Caco-2 (cell line): ENCODE measurements at regions not wholly inside any gene's neighbourhood (a gene's known extent, or its start where the extent isn't known, plus 50 kb on each side); places are given as distances from the start of the nearest gene placed in this dataset.

ENCODE experiments used
- BruUV-seq: library from RNA; stranded (reverse); fragments of 400-500 nt; replicated peaks from 2 replicates; lab custom pipeline; 2021; lab: Mats Ljungman, UMichigan
- CTCF ChIA-PET: fragments of 300-600 bp; sonication (Branson Sonifier 250); formaldehyde crosslinking; loops from one replicate; lab custom pipeline; 2022; ENCODE audit warnings: antibody characterized with exemption; lab: Charles Lee
- POLR2A ChIA-PET: fragments of 300-600 bp; sonication (Branson Sonifier 250); formaldehyde crosslinking; loops from one replicate; lab custom pipeline; 2022; ENCODE audit warnings: antibody characterized with exemption; lab: Charles Lee
- DNase-seq, 2 experiments: peaks; one replicate each; pipeline versions ENCODE4 v3.0.0 to v3.0.0-alpha.2; 2020 to 2022
- H3K27me3 ChIP-seq: replicated peaks from 2 replicates; pipeline ENCODE4 v1.6.0; 2011; ENCODE audit warnings: low read length; ENCODE audit not compliant: control insufficient read depth, insufficient read depth
- H3K36me3 ChIP-seq: 2 replicates; pipeline ENCODE4 v1.5.1; 2011; ENCODE audit warnings: low read length; ENCODE audit not compliant: control insufficient read depth, insufficient read depth
- H3K4me1 ChIP-seq: fragments of 250-450 bp; sonication (Bioruptor Pico); 2 replicates; pipeline ENCODE4 v1.5.1; 2020; ENCODE audit warnings: mild to moderate bottlenecking
- H3K4me3 ChIP-seq: 2 replicates; pipeline ENCODE4 v1.5.1; 2011; ENCODE audit warnings: low read depth, mild to moderate bottlenecking, control low read depth, low read length
- H3K9me3 ChIP-seq: fragments of 250-450 bp; sonication (Bioruptor Pico); 2 replicates; pipeline ENCODE4 v1.5.1; 2020; ENCODE audit warnings: mild to moderate bottlenecking, moderate library complexity
- H3K27ac Mint-ChIP-seq: one replicate; pipeline ENCODE4 v1.8.0; 2022; ENCODE audit warnings: mixed read lengths; ENCODE audit not compliant: unreplicated experiment
- H3K27me3 Mint-ChIP-seq: one replicate; pipeline ENCODE4 v1.8.0; 2022; ENCODE audit warnings: mixed read lengths; ENCODE audit not compliant: insufficient read depth, unreplicated experiment
- H3K36me3 Mint-ChIP-seq: one replicate; pipeline ENCODE4 v1.8.0; 2022; ENCODE audit warnings: mild to moderate bottlenecking, mixed read lengths; ENCODE audit not compliant: insufficient read depth, unreplicated experiment
- H3K4me1 Mint-ChIP-seq: one replicate; pipeline ENCODE4 v1.8.0; 2022; ENCODE audit warnings: low read depth, mixed read lengths; ENCODE audit not compliant: unreplicated experiment
- H3K4me3 Mint-ChIP-seq: one replicate; pipeline ENCODE4 v1.8.0; 2022; ENCODE audit warnings: mild to moderate bottlenecking, moderate library complexity, mixed read lengths; ENCODE audit not compliant: unreplicated experiment
- H3K9me3 Mint-ChIP-seq: one replicate; pipeline ENCODE4 v1.8.0; 2022; ENCODE audit warnings: mixed read lengths; ENCODE audit not compliant: unreplicated experiment
- CTCF ChIP-seq, 2 experiments: fragments of 200-600 bp in 1 of 2; IDR thresholded peaks; 1 replicate in 1 of 2; 2 replicates in 1 of 2; pipeline versions ENCODE4 v1.5.1 to v1.8.0; 2011 to 2022; ENCODE audit warnings: antibody characterized with exemption in 1 of 2, control low read depth in 1 of 2, inconsistent platforms in 1 of 2, low read depth in 1 of 2, low read length in 1 of 2, mild to moderate bottlenecking in 1 of 2, moderate library complexity in 1 of 2; ENCODE audit not compliant: insufficient read depth in 1 of 2, severe bottlenecking in 1 of 2, unreplicated experiment in 1 of 2
- intact Hi-C: fragments of 100-400 bp; cut with micrococcal nuclease; formaldehyde crosslinking; loops from one replicate; pipeline ENCODE4 v1.10.0; 2022; ENCODE audit not compliant: unreplicated experiment

- peaks cover 75% of the 10 kb centered on the region for H3K4me1 Mint-ChIP-seq
Measured at GRCh38 chr2:16323551-16324543, 341.8 kb downstream of the CYRIA start.

GRCh38 chr2:16323126-16323520 is 342.5 kb downstream of the CYRIA start:
- Mint-ChIP-seq H3K9me3 (no peaks in the 10 kb centered on the region), H3K4me1 (peaks cover 75% of the 10 kb centered on the region), H3K27me3 (no peaks in the 10 kb centered on the region), H3K27ac (peak overlapping the region; percentile 90), H3K36me3 (peaks cover 2% of the 10 kb centered on the region), H3K4me3 (peak overlapping the region; percentile 25)
- ChIA-PET CTCF (interaction anchor here (0.5 to 1.4 kb wide), 2 partner anchors 383 to 396 kb away, joined by 4 read pairs; no protein-coding TSS in a partner anchor), POLR2A (no interaction called here)
- intact Hi-C loops = loop anchor here (2.0 to 10.0 kb wide), 2 partner anchors 164 to 538 kb away; no protein-coding TSS in a partner anchor
- Histone ChIP-seq H3K4me3 (no peak overlapping the region), H3K36me3 (no peaks in the 10 kb centered on the region), H3K27me3 (no peaks in the 10 kb centered on the region), H3K4me1 (peaks cover 82% of the 10 kb centered on the region), H3K9me3 (no peaks in the 10 kb centered on the region)
- DNase-seq = no peak
- no peak for TF ChIP-seq CTCF (IDR thresholded peaks at IDR 0.05; ENCODE audit: insufficient read depth in 1 of 2, low read depth in 1 of 2, low read length in 1 of 2, severe bottlenecking in 1 of 2, unreplicated experiment in 1 of 2)
- BruUV-seq = TSS peak; percentile 66

More at GRCh38 chr2:16323551-16324543, 341.8 kb downstream of the CYRIA start:
- Mint-ChIP-seq H3K27ac (peak overlapping the region; percentile 90), H3K9me3 (peaks cover 4% of the 10 kb centered on the region), H3K4me3 (peak overlapping the region; percentile 25), H3K36me3 (peaks cover 3% of the 10 kb centered on the region), H3K27me3 (no peaks in the 10 kb centered on the region)
- ChIA-PET CTCF (no interaction called here), POLR2A (no interaction called here)
- no TSS peak for BruUV-seq
- TF ChIP-seq CTCF (IDR thresholded peaks at IDR 0.05; ENCODE audit: insufficient read depth in 1 of 2, low read depth in 1 of 2, low read length in 1 of 2, severe bottlenecking in 1 of 2, unreplicated experiment in 1 of 2) = no peak
- no peaks in the 10 kb centered on the region for H3K9me3 ChIP-seq
- DNase-seq = no peak
- H3K27me3 ChIP-seq = no peaks in the 10 kb centered on the region
- H3K4me1 ChIP-seq = peaks cover 82% of the 10 kb centered on the region
- no peaks in the 10 kb centered on the region for H3K36me3 ChIP-seq
- H3K4me3 ChIP-seq = no peak overlapping the region
- intact Hi-C loops = loop anchor here (2.0 to 10.0 kb wide), 2 partner anchors 163 to 539 kb away; no protein-coding TSS in a partner anchor

DNA sequence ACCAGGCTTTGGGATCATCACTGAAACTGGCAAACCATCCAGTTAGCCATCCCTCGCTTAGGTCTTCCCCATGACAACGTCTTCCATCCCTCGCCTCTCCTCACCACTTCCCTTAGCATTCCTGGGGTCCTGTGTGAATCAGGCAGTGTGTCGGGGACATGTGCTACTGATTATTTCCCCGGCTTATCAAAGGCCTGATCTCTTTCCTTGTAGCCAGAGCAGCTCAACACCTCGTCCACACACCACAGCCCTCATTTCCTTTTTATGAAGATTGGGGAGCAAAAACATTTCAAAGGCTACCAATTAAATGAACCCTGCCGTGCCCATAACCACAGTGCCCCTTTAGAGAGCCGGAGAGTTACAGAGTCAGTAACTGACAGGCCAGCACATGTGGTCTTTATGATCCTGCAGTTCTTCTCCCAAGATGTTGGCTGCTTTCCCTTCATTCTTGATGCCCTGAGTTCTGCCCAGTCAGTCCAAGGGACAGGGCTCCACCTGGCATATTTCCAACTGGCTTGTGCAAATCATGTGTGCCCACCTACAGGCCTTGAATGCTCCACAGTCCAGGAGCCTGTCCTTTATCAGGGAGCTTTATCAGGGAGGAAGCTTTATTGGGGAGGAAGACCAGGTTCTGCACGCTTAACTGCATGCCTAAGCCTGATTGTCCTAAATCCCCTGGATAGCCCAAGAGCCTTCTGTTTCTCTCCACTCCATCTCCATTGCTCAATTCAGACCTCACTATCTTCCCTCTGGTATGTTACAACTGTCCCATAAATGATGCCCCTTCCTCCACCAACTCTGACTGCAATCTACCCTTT is 343.1 kb downstream of the CYRIA start:
- no TSS peak for BruUV-seq
- Histone ChIP-seq H3K36me3 (no peaks in the 10 kb centered on the region), H3K4me1 (peaks cover 87% of the 10 kb centered on the region), H3K9me3 (no peaks in the 10 kb centered on the region), H3K27me3 (no peaks in the 10 kb centered on the region), H3K4me3 (no peak overlapping the region)
- peak; percentile 62 to 73 for DNase-seq
- intact Hi-C loops = loop anchor here (1.0 to 10.0 kb wide), 4 partner anchors 164 to 685 kb away; no protein-coding TSS in a partner anchor
- no peaks in the 10 kb centered on the region for H3K9me3 Mint-ChIP-seq
- H3K27ac Mint-ChIP-seq = peak overlapping the region; percentile 90
- H3K4me1 Mint-ChIP-seq = peaks cover 80% of the 10 kb centered on the region
- H3K27me3 Mint-ChIP-seq = no peaks in the 10 kb centered on the region
- H3K4me3 Mint-ChIP-seq = no peak overlapping the region
- POLR2A ChIA-PET = no interaction called here
- H3K36me3 Mint-ChIP-seq = peaks cover 4% of the 10 kb centered on the region
- no peak for TF ChIP-seq CTCF (IDR thresholded peaks at IDR 0.05; ENCODE audit: insufficient read depth in 1 of 2, low read depth in 1 of 2, low read length in 1 of 2, severe bottlenecking in 1 of 2, unreplicated experiment in 1 of 2)
- CTCF ChIA-PET = interaction anchor here (0.5 to 1.4 kb wide), 2 partner anchors 383 to 395 kb away, joined by 4 read pairs; no protein-coding TSS in a partner anchor
